HTR-8/SVneo (cell line): ENCODE measurements at regions not wholly inside any gene's neighbourhood (a gene's known extent, or its start where the extent isn't known, plus 50 kb on each side); places are given as distances from the start of the nearest gene placed in this dataset.

ENCODE experiments used
- DNase-seq: peaks from one replicate; pipeline ENCODE4 v3.0.0; 2011; ENCODE audit warnings: low spot score, mixed read lengths; ENCODE audit not compliant: insufficient read length
- FAIRE-seq: peaks from 2 replicates; lab custom pipeline; 2011; peaks lifted over from hg19 to GRCh38; lab: Jason Lieb, UNC

DNA sequence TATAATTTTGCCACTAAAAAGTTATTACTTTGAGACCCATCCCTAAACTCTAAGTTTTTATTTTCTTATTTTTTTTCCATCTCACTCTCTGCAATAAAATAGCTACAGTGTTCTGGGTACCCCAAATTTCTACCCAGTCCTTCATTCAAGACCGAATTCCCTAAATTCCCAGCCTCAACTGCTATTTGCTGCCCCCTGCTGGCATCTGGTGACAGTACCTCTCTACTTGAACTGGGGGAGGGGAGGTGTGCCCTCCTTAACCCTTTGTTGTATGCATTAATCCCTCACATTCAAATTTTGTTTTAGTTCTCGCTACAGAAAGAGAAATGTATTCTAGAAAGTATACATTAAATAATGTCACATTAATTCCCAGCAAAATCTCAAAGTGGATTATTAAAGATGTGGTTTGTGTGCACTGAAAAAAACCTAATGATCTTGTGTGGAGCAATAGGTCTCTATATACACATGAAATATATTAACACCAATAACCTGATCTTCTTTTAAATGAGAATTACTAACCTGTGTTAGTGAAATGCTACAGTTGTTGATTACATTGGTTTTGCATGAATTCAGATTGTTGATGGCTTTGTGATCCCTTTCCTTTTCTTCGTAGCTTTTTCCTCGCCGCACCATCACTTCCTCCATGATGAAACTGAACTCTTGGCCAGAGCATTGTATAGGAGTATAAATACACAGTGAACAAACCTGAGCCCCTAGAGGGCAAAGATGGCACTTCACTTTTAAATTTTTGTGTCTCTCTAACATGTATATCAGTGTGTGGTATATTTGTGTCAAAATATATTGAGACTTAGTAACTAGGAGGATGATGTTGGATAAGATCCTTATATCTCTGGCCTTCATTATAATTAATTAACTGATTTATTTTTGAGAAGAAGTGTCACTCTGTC lies 590.0 kb downstream of the METTL15 start:
- DNase-seq, result no peak
- peak; percentile 52 for FAIRE-seq

GRCh38 chr11:28696591-28696990 lies 588.4 kb downstream of the METTL15 start:
- no peak for DNase-seq
- FAIRE-seq, result no peak

GRCh38 chr11:28690746-28691145 lies 582.6 kb downstream of the METTL15 start:
- FAIRE-seq, result no peak
- DNase-seq, result no peak

DNA sequence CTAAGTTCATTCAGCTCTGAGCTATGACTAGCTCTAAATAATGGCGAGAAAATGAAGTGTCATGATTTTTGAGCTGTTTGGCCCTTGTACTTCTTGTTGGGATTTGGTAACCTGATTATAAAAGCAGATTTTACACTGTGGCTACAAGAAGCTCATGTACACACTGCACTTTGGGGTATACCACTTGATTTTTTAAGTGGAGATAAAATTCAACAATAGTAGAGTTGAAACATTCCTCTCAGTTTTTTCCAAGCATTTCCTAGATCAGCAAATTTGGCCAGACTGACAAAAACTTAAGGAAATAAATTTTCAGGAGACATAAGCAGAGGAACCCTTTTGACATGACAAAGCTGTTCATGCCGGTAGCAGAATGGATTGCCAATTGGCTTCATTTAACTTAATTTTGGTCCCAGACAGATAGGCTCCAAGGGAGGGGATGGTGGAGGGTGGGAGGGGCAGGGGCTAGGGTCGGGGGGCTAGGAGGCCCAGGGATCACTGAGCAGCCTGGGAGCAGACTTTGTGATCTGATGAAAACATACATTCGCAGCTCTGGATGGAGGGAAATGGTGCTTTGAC lies 575.9 kb downstream of the METTL15 start:
- FAIRE-seq (no peak), DNase-seq (no peak)

DNA sequence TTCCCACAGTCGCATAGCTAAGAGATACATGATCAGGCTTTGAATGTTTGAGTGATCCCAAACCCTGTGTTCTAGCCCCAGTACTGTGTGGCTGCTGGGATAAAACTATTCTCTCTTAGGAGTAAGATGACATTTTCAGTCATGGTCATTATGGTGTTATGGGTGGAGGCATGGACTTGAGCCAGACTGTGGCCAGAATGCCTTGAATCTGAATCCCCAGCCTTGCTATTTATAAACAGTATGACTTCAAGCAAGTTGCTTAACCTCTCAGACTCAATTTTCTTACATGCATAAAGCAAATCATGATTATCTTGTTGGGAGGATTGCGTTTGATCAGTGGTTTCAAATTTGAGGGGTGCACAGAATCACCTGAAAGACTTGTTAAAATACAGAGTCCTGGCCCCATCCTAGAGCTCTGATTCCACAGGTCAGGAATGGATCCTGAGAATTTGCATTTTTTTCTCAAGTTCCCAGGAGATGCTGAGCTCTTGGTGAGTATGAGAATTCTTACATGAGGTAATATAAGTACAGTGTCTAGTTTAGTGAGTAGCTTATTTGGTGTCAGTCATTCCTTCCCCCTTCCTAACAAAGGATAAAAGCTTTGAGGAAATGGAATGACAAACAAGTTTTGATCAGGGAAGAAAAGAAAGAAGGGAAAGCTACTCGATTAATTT lies 571.7 kb downstream of the METTL15 start:
- no peak for DNase-seq
- FAIRE-seq, result no peak

- no peak for DNase-seq
- no peak for FAIRE-seq
Observed at GRCh38 chr11:28677721-28678120, 569.5 kb downstream of the METTL15 start.

DNA sequence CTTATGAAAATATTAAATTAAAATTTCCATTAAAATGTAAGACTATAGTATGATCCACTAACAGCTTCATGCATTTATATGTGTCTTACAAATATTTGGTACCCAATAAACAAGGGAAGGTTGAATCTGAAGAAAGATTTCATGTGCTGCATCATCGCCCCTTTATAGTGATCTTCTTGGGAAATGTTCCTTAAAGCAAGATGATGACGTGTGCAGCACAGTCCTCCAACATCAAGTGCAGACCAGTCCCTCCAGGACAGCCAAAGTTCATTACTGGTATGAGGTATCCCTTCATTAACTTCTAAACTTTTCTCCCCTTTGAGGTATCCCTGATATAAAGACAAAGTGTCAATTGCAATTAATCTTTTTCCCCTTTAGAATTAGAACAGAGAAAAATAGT lies 567.0 kb downstream of the METTL15 start:
- FAIRE-seq (no peak), DNase-seq (no peak)

DNA sequence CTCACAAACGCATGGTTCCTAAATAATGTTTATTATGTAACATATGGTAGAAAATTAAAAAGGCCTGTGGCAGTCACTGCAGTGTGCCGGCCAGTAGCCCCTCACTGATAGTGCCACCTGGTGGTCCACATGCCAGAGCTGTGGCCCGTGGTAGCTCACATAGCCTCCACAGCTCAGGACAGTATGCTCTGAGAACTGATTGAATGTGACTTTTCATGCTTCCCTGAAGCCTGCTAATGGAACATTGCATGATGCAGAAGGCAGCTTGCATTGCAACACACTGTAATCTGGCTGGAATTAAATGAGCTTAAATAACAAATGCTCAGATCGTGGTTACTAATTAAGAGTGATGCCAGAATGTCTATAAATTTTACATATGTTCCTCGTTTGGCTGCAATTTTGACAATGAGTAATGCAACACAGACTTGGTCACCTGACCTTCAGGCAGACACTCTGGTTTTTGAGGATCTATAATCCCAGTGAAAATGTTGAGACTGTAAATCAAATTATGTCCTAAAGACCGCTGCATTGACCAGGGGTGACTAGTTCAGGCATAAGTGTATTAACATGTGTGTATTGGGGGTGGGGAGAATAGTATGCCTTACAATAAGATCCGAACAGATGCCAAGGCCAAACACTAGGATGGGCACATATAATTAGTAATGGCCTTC lies 566.4 kb downstream of the METTL15 start:
- DNase-seq (no peak), FAIRE-seq (peak; percentile 16)

DNA sequence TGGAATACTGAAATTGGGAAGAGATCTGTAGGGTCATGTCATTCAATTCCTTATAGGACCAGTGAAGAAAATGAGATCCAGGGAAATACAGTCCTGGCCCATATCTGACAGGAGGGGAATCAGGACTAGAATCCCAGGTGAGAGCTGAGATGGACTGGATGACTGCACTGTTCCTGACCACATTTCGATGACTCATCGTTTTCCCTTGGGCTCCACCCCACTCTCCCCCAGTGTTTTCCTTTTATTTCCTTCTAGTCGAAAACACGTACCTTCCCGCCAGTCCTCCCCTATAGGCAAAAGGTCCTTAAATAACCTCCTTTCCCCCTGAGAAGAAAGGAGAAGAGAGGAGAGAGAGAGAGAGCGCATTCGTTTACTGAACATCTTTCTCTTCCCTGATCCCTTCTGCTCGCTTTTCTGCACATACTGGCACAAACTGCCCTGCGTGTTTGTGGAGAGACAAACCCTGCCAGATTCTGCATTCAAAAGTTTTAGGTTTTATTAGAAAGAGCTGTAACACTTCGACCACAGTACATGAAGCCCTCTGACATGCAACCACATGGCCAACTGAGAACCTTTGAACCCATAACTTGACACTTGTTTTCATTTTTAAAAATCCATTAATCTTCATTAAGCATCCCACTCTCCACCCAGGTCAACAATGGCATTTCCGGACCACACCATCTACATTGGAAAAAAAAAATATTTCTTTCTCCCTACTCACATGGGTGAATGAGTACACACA lies 565.7 kb downstream of the METTL15 start:
- peak; percentile 23 for FAIRE-seq
- DNase-seq, result no peak

GRCh38 chr11:28671274-28671673 lies 563.1 kb downstream of the METTL15 start:
- FAIRE-seq (no peak), DNase-seq (no peak)

GRCh38 chr11:28666632-28667031 lies 558.4 kb downstream of the METTL15 start:
- DNase-seq (no peak), FAIRE-seq (no peak)

GRCh38 chr11:28659716-28660348 lies 551.6 kb downstream of the METTL15 start:
- FAIRE-seq, result no peak
- no peak for DNase-seq

GRCh38 chr11:28657378-28658030 lies 549.3 kb downstream of the METTL15 start:
- DNase-seq (no peak), FAIRE-seq (no peak)

GRCh38 chr11:28654191-28654590 lies 546.0 kb downstream of the METTL15 start:
- FAIRE-seq, result peak; percentile 33
- no peak for DNase-seq

DNA sequence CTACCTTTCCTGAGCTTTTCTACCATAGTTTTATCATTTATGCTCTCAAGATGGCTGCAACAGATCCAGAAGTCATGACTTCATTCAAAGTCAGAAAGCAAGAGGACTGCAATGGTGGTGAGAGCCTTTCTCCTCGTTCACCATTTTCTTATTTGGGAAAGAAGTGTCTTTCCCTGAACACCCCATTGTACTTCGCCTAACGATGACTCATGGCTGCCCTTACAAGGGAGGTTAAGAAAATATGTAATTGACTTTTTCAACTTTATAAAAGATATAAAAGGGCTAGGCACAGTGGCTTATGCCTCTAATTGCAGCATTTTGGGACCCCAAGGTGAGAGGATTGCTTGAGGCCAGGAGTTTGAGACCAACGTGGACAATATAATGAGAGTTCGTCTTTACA lies 541.7 kb downstream of the METTL15 start:
- DNase-seq, result no peak
- FAIRE-seq, result no peak

DNA sequence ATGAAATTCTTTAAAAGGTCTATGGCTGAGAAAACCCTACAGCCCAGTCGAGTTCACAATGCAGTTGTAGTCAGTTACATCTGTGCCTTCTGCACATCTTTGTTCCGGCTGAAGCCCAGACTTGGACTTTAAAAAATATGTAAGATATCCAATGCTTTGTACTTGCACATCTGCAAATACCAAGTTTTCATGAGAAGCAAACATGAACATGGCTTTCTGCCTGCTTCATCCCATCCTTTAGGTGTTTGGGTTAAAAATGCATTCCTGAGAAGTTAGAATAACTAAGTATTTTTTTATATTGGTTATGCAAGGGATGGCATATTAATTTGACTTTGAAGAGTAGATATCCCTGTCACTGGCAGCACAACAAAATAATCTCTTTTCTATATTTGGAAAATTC lies 528.4 kb downstream of the METTL15 start:
- DNase-seq (no peak), FAIRE-seq (no peak)

GRCh38 chr11:28636033-28636432 lies 527.8 kb downstream of the METTL15 start:
- no peak for FAIRE-seq
- DNase-seq, result no peak

GRCh38 chr11:28632338-28632737 lies 524.1 kb downstream of the METTL15 start:
- no peak for DNase-seq
- no peak for FAIRE-seq

DNA sequence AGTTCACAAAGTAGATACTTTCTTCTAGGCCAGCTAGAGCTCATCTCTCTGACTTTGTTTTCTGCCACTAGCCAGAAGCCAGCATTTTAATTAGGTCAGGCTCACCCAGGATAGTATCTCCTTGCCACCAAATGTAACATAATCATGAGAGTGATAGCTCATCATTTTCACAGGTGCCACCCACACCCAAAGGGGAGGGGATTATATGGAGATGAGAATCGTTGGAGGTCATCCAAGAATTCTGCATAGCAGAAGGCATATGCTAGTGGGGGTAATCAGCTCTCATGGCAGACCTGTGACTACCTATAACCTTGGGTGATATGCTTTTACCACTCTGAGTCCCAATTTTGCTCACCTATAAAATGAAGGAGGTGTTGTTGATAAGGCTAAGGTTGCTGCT lies 523.0 kb downstream of the METTL15 start:
- DNase-seq, result no peak
- no peak for FAIRE-seq
